AG04450 (cell line): ENCODE measurements at regions not wholly inside any gene's neighbourhood (a gene's known extent, or its start where the extent isn't known, plus 50 kb on each side); places are given as distances from the start of the nearest gene placed in this dataset.

Source experiments
- CTCF ChIA-PET: fragments of 300-600, 350-600 bp; formaldehyde crosslinking; extraction: SDS; loops from one replicate; lab custom pipeline; 2022; ENCODE audit warnings: antibody characterized with exemption, inconsistent platforms; lab: Charles Lee
- POLR2A ChIA-PET: fragments of 350-600 bp; formaldehyde crosslinking; extraction: SDS; loops from one replicate; lab custom pipeline; 2021; ENCODE audit warnings: antibody characterized with exemption, inconsistent platforms; lab: Yijun Ruan, JAX
- DNase-seq: peaks from one replicate; pipeline ENCODE4 v3.0.0-alpha.2; 2011; ENCODE audit warnings: low read depth, low spot score
- H3K27ac ChIP-seq: one replicate; pipeline ENCODE4 v1.5.1; 2012; ENCODE audit warnings: low read depth, low read length, control low read depth
- H3K27me3 ChIP-seq: one replicate; pipeline ENCODE4 v1.6.0; 2012; ENCODE audit warnings: low read length; ENCODE audit not compliant: control insufficient read depth, insufficient read depth
- H3K4me3 ChIP-seq: 2 replicates; pipeline ENCODE4 v1.5.1; 2011; ENCODE audit warnings: mild to moderate bottlenecking, low read depth, low read length, control low read depth
- H3K9me3 ChIP-seq: 2 replicates; pipeline ENCODE4 v1.5.1; 2012; ENCODE audit warnings: low read length; ENCODE audit not compliant: control insufficient read depth, insufficient read depth
- TF ChIP-seq, protein P1 (sequence below): IDR thresholded peaks from 2 replicates; pipeline ENCODE4 v1.5.1; 2011; ENCODE audit warnings: low read depth, low read length, control low read depth, inconsistent platforms

DNA sequence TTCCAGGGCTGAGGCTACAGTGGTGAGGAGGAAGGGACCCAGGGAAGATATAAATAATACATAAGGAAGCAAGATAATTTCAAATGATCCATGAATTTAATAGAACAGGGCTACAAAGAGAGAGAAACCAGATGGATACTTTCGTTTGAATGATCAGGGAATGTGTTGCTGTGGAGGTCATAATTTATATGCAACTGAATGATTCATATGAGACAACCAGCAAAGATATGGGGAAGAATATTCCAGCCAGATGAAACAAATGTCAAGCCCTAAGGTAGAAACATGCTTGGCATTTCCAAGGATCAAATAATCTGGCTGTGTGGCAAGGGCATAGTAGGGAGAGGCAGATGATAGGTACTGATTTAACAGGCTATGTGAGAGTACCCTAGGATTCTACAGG lies 84.8 kb upstream of the ZC3H11B start:
- no peak overlapping the region for H3K4me3 ChIP-seq

DNA sequence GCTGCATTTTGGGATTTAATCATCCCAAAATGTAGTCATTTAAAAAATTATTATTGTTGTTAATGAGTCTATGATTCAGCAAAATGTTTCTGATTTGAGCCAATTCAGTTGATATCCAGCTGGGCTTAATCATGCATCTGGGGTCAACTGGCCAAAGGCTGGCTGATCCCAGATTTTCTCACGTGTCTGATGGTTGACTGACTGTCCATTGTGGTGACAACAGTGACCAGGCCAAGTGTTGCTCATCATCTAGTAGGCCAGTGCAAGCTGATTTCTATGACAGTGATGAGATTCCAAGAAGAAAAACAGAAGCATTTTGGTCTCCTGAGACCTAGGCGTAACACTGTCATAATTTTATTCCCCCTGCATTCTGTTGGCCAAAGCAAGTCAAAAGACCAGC lies 80.1 kb upstream of the ZC3H11B start:
- no peak for DNase-seq
- CTCF ChIA-PET = no interaction called here
- H3K27me3 ChIP-seq = no peaks in the 10 kb centered on the region
- POLR2A ChIA-PET = no interaction called here
- no peak overlapping the region for H3K4me3 ChIP-seq
- H3K9me3 ChIP-seq = no peaks in the 10 kb centered on the region
- TF ChIP-seq, protein P1, sequence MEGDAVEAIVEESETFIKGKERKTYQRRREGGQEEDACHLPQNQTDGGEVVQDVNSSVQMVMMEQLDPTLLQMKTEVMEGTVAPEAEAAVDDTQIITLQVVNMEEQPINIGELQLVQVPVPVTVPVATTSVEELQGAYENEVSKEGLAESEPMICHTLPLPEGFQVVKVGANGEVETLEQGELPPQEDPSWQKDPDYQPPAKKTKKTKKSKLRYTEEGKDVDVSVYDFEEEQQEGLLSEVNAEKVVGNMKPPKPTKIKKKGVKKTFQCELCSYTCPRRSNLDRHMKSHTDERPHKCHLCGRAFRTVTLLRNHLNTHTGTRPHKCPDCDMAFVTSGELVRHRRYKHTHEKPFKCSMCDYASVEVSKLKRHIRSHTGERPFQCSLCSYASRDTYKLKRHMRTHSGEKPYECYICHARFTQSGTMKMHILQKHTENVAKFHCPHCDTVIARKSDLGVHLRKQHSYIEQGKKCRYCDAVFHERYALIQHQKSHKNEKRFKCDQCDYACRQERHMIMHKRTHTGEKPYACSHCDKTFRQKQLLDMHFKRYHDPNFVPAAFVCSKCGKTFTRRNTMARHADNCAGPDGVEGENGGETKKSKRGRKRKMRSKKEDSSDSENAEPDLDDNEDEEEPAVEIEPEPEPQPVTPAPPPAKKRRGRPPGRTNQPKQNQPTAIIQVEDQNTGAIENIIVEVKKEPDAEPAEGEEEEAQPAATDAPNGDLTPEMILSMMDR = no peak
- no peak overlapping the region for H3K27ac ChIP-seq

More for the DNA sequence above, 84.8 kb upstream of the ZC3H11B start:
- TF ChIP-seq, protein P1 = no peak
- Histone ChIP-seq H3K9me3 (no peaks in the 10 kb centered on the region), H3K27me3 (no peaks in the 10 kb centered on the region), H3K27ac (no peak overlapping the region)
- ChIA-PET POLR2A (no interaction called here), CTCF (no interaction called here)
- DNase-seq = no peak

- CTCF ChIA-PET = no interaction called here
These were observed 76.9 kb upstream of the ZC3H11B start for GRCh38 chr1:219689774-219690173.

GRCh38 chr1:219687779-219688178 lies 74.9 kb upstream of the ZC3H11B start:
- no peaks in the 10 kb centered on the region for H3K9me3 ChIP-seq
- POLR2A ChIA-PET = no interaction called here
- no peaks in the 10 kb centered on the region for H3K27me3 ChIP-seq
- TF ChIP-seq, protein P1 = no peak
- no peak for DNase-seq
- H3K27ac ChIP-seq = no peak overlapping the region
- CTCF ChIA-PET = no interaction called here
- no peak overlapping the region for H3K4me3 ChIP-seq

More at GRCh38 chr1:219689774-219690173, 76.9 kb upstream of the ZC3H11B start:
- no peak overlapping the region for H3K27ac ChIP-seq
- H3K9me3 ChIP-seq = no peaks in the 10 kb centered on the region
- H3K4me3 ChIP-seq = no peak overlapping the region
- TF ChIP-seq, protein P1 = no peak
- no peaks in the 10 kb centered on the region for H3K27me3 ChIP-seq
- POLR2A ChIA-PET = no interaction called here
- DNase-seq = no peak

DNA sequence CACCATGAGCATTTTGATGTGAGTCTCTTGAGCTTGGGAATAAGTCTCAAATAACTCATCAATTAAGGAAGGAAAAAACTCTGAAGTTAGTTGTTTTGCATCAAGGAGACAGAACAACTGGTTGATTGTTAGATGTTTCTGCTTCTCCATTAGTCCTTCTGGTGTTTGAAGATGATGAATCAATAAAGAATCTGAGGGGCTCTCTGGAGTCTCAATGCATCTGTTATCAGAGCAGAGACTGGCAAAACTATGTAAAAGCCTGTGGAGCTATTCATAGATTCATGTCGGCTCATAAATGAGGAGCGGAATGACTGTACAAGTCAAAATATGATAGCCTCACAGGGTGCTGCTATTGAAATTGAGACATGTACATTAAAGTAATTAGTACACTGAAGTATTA lies 73.3 kb upstream of the ZC3H11B start:
- no peak for DNase-seq
- ChIA-PET CTCF (no interaction called here), POLR2A (no interaction called here)
- no peak overlapping the region for H3K4me3 ChIP-seq
- TF ChIP-seq, protein P1 = no peak
- H3K27me3 ChIP-seq = no peaks in the 10 kb centered on the region
- no peak overlapping the region for H3K27ac ChIP-seq
- no peaks in the 10 kb centered on the region for H3K9me3 ChIP-seq
